ENCODE measurements at regions not wholly inside any gene's neighbourhood (a gene's known extent, or its start where the extent isn't known, plus 50 kb on each side); places are given as distances from the start of the nearest gene placed in this dataset.

- peak; percentile 11 for DNase-seq (ENCODE audit: low spot score)
- no peaks in the 10 kb centered on the region for H3K9me3 Mint-ChIP-seq
Observed at GRCh38 chr13:83563499-83563898, 318.8 kb downstream of the SLITRK1 start.

More at GRCh38 chr13:83563499-83563898, 318.8 kb downstream of the SLITRK1 start:
- Mint-ChIP-seq H3K27ac (peak overlapping the region; percentile 80; the same call in 1 of the 2 replicates), H3K4me1 (peaks cover 4% of the 10 kb centered on the region; the same call in 2 of the 3 replicates), H3K36me3 (ENCODE audit: low read depth) (no peaks in the 10 kb centered on the region), H3K4me3 (no peak overlapping the region), H3K27me3 (ENCODE audit: insufficient read depth, low read depth, poor library complexity) (no peaks in the 10 kb centered on the region)
- no peaks in the 10 kb centered on the region for H3K4me1 ChIP-seq (ENCODE audit: insufficient read depth)
- TF ChIP-seq STAT1 (IDR thresholded peaks at IDR 0.05; ENCODE audit: unreplicated experiment) (no peak), POLR2AphosphoS5 (IDR thresholded peaks at IDR 0.05; ENCODE audit: low read depth) (no peak), JUNB (IDR thresholded peaks at IDR 0.05; ENCODE audit: unreplicated experiment) (no peak), CREB1 (CRISPR knock-in tag; IDR thresholded peaks at IDR 0.05; ENCODE audit: low read depth) (no peak), ZNF462 (CRISPR knock-in tag; IDR thresholded peaks at IDR 0.05) (no peak), ETS1 (IDR thresholded peaks at IDR 0.05) (no peak), NANOG (IDR thresholded peaks at IDR 0.05; ENCODE audit: borderline replicate concordance) (no peak), CTCF (conservative IDR thresholded peaks at IDR 0.05; ENCODE audit: low read depth in 2 of 2) (no peak), ZNF331 (CRISPR knock-in tag; IDR thresholded peaks at IDR 0.05; ENCODE audit: low read depth) (no peak), EZH2 (IDR thresholded peaks at IDR 0.05; ENCODE audit: low read depth, unreplicated experiment) (no peak), EZH2phosphoT487 (IDR thresholded peaks at IDR 0.05; ENCODE audit: unreplicated experiment) (no peak), ZNF114 (CRISPR knock-in tag; IDR thresholded peaks at IDR 0.05) (no peak), REST (IDR thresholded peaks at IDR 0.05; ENCODE audit: unreplicated experiment) (no peak)
- no peaks in the 10 kb centered on the region for H4K20me1 ChIP-seq (replicated peaks; ENCODE audit: insufficient read depth)
- H3K27ac ChIP-seq (ENCODE audit: low read depth), result no peak overlapping the region
- H2AFZ ChIP-seq, result peak overlapping the region; percentile 67; the same call in 1 of the 2 replicates
- H3F3A ChIP-seq (replicated peaks; ENCODE audit: low read depth), result no peaks in the 10 kb centered on the region
- no peak overlapping the region for H3K4me2 ChIP-seq
- H3K27me3 ChIP-seq (ENCODE audit: insufficient read depth), result no peaks in the 10 kb centered on the region
- ATAC-seq, result peak; percentile 66
- no peaks in the 10 kb centered on the region for H3K36me3 ChIP-seq (ENCODE audit: insufficient read depth)
- no peaks in the 10 kb centered on the region for H3K9me2 ChIP-seq (ENCODE audit: insufficient read depth)
- H3K79me2 ChIP-seq (replicated peaks; ENCODE audit: insufficient read depth), result no peaks in the 10 kb centered on the region
- no peak overlapping the region for H3K4me3 ChIP-seq
